Activated CD4-positive, alpha-beta T cell treated with anti-CD3 and anti-CD28 coated beads, Interleukin-2, Interleukin-6, amounts not matched to agents 100 ng/mL and 50 ng/mL, durations not matched to agents 16 hours and 8 hours (primary cell): ENCODE measurements at regions not wholly inside any gene's neighbourhood (a gene's known extent, or its start where the extent isn't known, plus 50 kb on each side); places are given as distances from the start of the nearest gene placed in this dataset.
"Not testable (repeated sequence)": the region's sequence is repeated elsewhere in the genome, so short reads cannot be mapped to it uniquely, and the experiment has no call there.

Source experiments
- DNase-seq: peaks from one replicate; pipeline ENCODE4 v3.0.0-alpha.2; 2020

GRCh38 chr4:111296466-111296865, 673.6 kb upstream of the PITX2 start:
- no peak for DNase-seq

GRCh38 chr4:111303806-111304205, 680.9 kb upstream of the PITX2 start:
- no peak for DNase-seq

GRCh38 chr4:111323496-111323895, 700.6 kb upstream of the PITX2 start:
- DNase-seq, result no peak

- no peak for DNase-seq
Measured at GRCh38 chr4:111323916-111324315, 701.0 kb upstream of the PITX2 start.

GRCh38 chr4:111326450-111326849, 703.6 kb upstream of the PITX2 start:
- no peak for DNase-seq

GRCh38 chr4:111330786-111331185, 707.9 kb upstream of the PITX2 start:
- DNase-seq, result no peak

- DNase-seq, result no peak
Measured at GRCh38 chr4:111334361-111334760, 711.5 kb upstream of the PITX2 start.

GRCh38 chr4:111337186-111337876, 714.5 kb upstream of the PITX2 start:
- not testable (repeated sequence) for DNase-seq

GRCh38 chr4:111359602-111360001, 736.7 kb upstream of the PITX2 start:
- DNase-seq, result no peak

GRCh38 chr4:111360906-111361305, 738.0 kb upstream of the PITX2 start:
- peak; percentile 21 for DNase-seq

GRCh38 chr4:111362941-111363361, 740.1 kb upstream of the PITX2 start:
- DNase-seq, result no peak

GRCh38 chr4:111377880-111378279, 755.0 kb upstream of the PITX2 start:
- not testable (repeated sequence) for DNase-seq

- no peak for DNase-seq
Measured at GRCh38 chr4:111388561-111388960, 756.7 kb upstream of the FAM241A start.

- no peak for DNase-seq
Measured at GRCh38 chr4:111391829-111392228, 753.4 kb upstream of the FAM241A start.

GRCh38 chr4:111393781-111394180, 751.5 kb upstream of the FAM241A start:
- DNase-seq, result no peak

GRCh38 chr4:111398906-111399330, 746.3 kb upstream of the FAM241A start:
- DNase-seq, result no peak

- DNase-seq, result no peak
Measured at GRCh38 chr4:111399623-111400022, 745.6 kb upstream of the FAM241A start.

- no peak for DNase-seq
Measured at GRCh38 chr4:111400741-111401140, 744.5 kb upstream of the FAM241A start.

GRCh38 chr4:111404673-111405072, 740.6 kb upstream of the FAM241A start:
- DNase-seq, result no peak

- no peak for DNase-seq
Measured at GRCh38 chr4:111405989-111406388, 739.3 kb upstream of the FAM241A start.

GRCh38 chr4:111410571-111410970, 734.7 kb upstream of the FAM241A start:
- no peak for DNase-seq

- no peak for DNase-seq
Measured at GRCh38 chr4:111417521-111417920, 727.7 kb upstream of the FAM241A start.

- no peak for DNase-seq
Measured at GRCh38 chr4:111433441-111433840, 711.8 kb upstream of the FAM241A start.

GRCh38 chr4:111434586-111434985, 710.7 kb upstream of the FAM241A start:
- no peak for DNase-seq
